Stimulated activated CD4-positive, alpha-beta T cell treated with anti-CD3 and anti-CD28 coated beads, Interleukin-2, amount 100 ng/mL, for 48 hours (primary cell): ENCODE measurements at regions not wholly inside any gene's neighbourhood (a gene's known extent, or its start where the extent isn't known, plus 50 kb on each side); places are given as distances from the start of the nearest gene placed in this dataset.

Experiments
- DNase-seq, 2 donors: peaks; one replicate each; pipeline ENCODE4 v3.0.0-alpha.2; 2020

DNA sequence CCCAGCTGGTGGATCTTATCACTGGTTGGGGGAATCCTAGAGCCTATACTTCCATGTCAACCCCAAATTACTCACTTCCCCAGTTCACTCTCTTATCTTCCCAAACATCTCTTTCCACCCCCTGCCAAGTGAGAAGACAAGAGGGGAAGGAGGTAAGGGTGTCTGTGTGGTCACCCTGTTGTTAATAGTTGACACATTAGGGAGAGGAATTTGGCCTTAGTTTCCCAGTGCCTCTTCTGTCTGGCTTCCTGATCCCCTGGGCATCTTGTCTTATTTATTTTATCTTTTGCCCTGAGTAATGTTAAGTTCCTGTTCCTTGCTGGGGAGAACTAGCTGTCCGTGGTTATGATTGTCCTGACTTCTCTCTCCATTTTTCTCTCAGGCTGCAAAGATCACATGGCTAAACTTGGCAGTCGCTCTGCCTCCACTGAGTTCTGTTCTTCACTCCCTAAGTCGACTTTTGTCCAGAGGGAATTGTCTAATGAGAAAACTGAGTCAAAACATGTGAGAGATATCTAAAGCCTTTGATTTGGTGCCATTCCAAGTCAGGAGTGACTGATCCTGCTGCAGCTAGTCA is 157.1 kb upstream of the SYT6 start:
- DNase-seq, result no peak

DNA sequence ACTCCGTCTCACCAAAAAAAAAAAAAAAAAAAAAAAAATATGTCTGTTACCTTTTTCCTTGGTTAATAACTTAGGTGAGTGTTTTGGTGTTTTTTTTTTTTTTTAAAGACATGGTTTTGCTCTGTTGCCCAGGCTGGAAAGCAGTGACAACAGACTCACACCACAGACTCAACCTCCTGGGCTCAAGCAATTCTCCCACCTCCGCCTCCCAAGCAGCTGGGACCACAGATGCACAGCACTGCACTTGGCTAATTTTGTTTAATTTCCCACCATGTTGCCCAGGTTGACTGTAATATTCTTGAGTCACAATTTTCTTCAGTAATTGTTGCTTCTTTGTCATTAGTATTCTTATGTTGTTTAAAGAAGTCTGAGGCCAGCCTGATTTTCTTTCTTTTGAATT is 149.2 kb upstream of the SYT6 start:
- DNase-seq, result no peak

DNA sequence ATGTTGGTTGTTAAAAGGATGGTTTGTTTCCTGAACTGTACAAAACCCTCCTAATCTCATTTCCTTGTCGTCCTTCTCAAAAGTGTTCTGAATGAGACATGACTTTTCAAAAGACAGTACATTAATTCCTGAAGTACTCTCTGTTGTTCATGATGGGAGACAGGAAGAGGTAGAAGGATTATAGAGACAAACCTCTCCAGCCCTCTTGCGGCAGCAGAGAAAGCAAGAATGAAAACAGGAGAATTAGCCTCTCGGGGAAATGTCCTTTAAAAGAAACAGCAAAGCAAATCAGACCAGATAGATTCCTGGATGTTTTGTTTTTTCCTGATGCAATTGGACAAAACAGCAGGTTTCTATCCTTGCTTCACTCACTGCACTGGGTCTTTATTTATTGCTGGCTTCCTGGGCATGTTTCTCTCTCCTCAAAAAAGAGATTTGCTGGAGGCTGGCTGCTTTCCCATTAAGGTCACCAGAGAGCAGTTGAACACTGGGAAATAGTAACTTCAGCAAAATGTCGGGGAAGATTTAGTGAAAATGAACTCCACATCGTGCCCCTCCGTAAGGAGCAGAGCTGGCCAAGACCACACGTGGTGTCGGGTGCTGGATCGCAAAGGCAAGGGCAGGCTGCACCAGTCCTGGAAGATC is 145.8 kb upstream of the SYT6 start:
- DNase-seq, result no peak

DNA sequence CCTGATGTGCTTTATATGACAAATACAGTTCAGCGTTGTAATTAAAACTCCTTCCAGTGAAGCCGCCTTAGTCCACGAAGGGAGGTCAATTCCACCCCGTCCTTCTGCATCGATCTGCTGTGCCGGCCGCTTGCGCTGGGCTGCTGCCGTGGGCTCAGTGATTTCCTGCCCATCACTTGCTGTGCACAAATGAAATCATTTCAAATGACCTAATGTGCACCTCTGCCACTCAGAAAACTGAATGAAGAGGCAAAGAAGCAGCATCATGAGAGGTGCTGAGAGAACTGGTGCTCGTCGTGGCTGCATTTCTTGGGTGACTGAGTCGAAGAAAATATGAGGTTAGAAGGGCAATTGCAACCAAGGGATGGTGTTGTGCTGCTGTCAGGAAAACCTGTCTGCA is 144.3 kb upstream of the SYT6 start:
- no peak for DNase-seq

DNA sequence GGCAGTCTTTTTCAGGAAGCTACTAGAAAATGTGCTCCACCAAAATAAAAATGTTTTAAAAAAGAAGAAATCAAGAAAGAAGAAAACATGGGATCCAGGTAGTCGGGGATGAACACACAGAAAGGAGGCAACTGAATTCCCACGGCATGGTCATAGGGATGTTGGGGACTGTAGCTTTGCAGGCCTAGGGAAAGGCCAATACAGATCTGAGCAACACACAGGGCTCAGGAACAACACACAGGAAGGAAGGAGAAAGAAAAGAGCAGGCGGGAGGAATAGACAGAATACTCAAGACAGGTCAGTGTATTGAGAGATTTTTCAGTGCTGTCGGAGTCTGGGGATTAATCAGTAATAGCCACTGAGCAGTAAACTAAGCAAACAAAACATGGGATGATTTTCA is 142.7 kb upstream of the SYT6 start:
- no peak for DNase-seq

DNA sequence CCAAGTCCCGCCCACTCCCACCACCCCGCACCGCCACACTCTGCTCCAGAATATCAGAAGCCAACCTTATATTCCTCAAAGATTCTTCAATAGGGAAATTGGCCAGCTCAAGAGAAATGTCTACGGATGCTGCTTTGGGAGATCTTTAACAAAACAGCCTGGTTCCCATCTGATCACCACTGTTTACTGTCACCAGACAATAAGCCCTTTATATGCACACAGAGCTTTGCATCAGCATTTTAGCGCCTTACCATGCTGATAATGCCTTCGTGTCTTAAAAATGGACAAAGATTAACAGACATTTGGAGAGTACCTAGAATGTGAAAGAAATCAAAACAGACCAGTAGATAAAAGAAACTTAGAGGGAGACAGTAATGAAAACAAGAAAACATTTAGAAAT is 141.7 kb upstream of the SYT6 start:
- DNase-seq, result no peak

DNA sequence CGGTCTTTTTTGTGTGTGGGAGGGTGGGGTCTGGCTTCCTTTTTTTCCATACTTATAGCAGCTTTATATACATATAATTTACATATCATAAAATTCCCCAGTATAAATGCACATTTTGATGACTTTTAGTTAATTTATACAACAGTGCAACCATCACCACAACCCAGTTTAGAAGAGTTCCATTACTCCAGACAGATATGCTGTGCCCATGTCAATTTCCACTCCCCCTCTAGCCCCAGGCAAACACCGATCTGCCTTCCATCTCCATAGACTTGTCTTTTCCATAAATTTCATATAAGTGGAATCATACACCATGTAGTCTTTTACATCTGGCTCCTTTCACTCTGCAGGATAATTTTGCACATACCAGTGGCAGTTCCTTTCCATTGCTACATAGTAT is 139.2 kb upstream of the SYT6 start:
- DNase-seq, result no peak

DNA sequence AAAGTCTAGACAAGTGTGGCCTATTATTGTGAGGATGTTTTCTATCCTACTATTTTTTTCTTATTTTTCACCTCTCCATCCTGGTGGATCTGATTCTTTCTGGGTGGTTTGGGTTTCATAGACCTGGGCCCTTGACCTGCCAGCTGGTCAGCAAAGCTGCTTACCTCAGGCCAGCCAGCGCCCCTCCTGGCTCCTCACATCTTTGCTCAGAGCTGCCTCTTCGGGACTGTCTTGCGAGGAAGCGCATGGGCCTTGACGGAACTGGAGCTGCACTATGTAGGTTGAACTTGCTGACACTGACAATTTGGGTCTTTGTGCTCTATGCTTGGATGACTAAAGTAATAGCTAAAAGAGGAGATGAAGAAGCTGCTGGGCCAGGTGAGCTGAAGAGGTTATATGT is 138.5 kb upstream of the SYT6 start:
- DNase-seq, result no peak

DNA sequence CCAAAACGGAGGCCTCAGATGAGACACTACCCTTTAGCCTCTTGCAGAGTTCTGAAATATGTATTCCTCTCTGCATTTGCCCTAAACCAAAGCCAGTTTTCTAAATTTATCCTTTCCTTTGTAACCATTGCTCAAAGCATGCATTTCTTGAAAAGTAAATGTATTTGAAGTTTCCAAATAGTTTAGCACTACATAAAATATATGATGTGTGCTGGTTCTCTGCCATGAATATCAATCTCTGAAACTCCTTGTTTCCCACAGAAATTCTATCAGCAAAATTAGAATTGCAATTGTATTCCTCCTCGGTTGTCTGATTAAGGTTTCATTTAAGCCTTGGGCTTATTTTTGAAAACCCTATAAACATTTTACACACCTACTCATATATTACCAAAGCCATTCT is 137.1 kb upstream of the SYT6 start:
- no peak for DNase-seq

DNA sequence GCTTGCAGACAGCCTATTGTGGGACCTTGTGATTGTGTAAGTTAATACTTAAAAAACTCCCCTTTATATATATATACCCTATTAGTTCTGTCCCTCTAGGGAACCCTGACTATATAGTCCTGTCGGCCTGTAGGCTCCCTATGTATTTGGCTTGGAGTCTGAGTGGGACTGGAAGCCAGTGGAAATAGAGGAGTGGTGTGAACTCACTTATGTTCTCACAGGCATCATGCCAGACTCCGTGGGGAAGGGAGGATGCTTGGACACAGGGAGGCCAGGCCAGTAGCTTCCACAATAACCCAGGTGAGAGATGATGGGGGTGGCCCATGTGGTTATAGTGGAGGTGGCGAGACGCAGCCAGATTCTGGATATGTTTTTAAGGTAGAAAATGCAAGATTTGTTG is 136.7 kb upstream of the SYT6 start:
- DNase-seq, result no peak

DNA sequence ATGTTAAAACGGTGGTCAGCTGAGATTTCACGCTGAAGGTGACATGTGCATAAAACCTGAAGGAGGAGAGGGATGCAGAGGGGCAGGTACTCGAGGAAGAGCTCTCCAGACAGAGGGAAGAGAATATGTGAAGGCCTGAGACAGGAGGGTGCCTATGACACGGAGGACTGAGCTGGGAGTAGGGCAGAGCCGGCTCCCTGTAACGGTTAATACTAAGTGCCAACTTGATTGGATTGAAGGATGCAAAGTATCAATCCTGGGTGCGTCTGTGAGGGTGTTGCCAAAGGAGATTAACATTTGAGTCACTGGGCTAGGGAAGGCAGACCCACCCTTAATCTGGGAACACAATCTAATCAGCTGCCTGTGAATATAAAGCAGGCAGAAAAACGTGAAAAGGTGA is 136.2 kb upstream of the SYT6 start:
- no peak for DNase-seq

DNA sequence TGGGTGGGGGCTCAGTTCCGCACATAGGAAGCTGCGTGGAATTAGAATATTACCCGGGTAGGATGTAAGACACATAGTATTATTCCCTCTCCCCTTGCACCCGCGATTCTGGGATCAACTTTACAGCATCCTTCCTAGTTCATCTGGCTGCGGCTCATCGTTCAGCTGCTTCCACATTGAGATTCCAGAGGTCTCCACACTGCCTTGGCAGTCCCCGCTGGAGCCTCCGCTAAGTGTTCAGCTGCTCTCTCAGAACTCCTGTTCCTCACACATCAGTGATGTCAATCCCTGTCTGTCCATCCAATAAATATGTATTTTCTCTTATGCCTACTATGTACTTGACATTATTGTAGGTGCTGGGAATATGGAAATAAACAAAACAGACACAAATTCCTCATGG is 135.6 kb upstream of the SYT6 start:
- DNase-seq, result no peak

DNA sequence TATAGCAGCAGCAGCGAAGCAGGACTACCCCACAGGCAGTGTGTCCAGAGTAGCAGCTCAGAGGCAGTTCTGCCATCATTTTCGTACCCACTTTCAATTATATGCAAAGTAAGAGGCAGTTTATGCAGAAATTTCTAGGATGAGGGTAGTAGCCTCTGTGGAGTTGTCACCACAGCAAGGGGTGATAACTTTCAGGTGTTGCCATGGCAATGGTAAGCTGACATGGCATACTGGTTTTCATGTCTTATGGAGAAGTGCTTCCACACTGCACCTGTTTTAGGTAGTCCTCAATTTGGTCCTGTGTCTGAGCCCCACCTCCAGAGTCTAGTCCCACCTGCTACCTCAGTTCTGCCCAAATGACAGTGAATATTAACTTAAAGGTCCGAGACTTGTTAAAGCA is 133.3 kb upstream of the SYT6 start:
- DNase-seq, result no peak

DNA sequence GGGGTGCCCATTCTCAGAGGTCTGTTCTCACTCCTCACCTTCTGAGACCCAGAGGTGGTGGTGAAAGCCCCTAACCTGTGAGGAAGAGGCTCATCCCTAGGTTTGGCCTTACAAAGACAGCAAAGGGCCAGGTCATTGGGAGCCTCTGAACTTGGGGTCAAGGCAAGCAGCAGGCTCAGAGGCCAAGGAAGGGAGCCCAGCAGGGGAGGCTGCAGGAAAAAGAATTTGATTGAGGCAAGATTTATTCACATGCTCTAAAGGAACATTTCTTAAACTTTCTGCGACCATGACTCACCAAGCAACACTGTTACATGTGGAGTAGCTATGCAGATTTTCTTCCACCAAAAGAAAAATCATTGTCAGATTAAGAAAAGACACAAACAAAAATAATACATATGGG is 132.5 kb upstream of the SYT6 start:
- DNase-seq, result no peak

DNA sequence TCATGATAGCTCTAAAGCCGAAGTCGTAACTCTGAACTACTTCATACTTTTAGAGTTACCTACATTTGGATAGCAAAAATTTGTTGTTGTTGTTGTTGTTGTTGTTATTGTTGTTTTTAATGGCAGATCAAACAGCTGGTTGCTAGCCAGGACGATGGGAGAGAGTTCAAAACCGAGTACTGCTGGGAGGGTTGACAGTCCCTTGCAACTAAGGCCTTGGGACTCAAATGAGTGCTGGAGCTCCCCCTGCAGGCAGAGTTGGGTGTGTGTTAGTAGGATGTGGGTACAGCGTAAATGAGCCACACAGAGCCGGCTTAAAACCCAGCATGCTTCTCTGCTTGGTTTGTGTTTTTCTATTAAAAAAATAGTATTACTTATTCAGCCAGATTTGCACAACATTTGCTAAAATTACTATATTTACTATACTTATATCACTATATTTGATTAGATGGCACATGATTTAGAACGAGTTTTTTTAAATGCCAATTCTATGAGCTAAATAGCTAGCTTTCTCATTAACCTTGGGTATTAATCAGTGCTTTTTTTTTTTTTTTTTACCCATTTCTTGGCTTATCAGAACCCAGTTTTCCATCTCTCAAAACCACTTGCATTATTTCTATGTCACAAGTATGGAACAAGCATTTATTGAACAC is 129.2 kb upstream of the SYT6 start:
- DNase-seq, result peak; percentile 81 to 82

DNA sequence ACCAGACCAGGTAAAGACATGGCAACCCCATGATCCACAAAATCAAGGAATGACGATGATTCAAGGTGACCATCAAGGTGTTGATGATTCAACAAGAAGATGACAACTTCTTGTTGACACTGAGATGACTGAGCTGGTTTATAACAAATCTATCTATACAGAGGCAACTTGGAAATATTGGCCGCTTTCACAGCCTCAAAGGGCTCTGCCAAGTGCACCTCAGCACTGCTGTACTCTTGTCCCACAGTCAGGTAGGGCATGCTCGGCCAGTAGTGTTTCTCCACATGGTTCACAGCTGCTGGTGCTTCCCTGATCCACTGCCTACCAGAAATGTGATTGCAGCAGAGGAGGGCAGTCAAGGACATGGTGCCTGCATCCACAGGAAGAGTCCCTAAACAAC is 125.2 kb upstream of the SYT6 start:
- DNase-seq, result no peak

DNA sequence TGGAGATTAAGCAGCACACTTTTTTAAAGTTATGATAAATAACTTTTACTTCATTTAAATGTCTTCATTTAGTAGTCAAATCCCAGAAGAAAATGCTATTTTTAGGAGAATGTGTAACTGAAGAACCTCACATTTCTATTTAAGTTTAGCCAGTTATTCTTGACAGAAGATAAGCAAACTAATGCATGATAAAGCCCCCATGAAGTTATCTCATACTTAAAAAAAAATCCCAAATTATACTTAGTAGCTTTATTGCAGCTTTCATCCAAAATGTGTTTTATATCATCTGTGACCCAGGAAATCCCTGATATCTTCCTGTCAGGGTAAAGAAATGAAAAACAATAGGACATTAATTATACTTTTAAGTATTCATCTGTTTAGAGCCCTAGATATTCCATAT is 124.8 kb upstream of the SYT6 start:
- no peak for DNase-seq

DNA sequence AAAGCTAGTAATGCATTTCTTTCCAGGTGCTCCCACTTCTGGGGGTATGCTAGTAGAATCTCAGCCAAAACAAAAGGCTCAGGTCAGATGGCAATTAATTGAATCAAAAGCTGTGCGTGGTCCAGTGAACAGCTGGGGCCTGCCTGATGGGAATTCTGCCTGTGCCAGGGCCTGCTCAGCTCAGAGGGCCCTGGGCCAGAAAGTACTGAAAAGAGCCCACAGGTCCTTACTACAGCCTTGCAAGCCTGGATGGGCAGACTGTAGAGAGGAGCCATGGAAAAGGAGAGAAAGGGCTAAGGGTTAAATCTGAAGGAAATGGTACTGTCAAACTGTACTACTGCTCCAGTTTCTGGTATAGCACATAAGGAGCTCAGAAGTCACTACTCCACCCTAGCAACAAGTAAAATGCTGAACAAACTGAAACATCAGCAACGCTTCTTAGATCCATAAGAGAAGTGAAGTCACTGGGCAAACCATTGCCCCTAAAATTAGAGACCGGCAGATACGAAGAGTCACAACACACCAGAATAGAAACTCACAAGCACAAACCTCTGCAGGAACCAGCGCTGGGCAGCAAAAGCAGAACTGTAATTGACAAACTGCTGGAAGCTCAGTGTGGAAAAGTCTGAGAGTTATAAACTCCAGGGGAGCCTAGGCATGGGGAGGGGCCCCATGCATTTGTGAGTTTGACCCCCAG is 121.1 kb upstream of the SYT6 start:
- no peak for DNase-seq

DNA sequence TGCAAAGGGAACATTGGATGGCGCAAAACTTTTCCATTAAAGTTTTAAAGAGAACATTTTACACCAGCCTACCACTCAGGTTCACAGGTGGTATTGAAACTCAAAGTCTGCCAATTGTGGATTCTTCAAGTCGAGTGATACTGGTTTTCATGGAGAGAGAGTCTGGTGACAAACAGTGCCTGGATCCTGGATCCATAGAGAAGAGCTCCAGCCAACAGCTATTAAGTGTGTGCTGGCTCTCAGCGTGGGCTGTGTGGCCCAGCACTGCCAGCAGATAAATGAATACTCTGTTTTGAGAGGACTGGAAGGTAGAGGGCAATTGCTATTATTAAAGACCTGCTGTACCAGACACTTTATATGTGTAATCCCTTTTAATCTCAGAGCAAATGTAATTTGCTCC is 118.9 kb upstream of the SYT6 start:
- no peak for DNase-seq

DNA sequence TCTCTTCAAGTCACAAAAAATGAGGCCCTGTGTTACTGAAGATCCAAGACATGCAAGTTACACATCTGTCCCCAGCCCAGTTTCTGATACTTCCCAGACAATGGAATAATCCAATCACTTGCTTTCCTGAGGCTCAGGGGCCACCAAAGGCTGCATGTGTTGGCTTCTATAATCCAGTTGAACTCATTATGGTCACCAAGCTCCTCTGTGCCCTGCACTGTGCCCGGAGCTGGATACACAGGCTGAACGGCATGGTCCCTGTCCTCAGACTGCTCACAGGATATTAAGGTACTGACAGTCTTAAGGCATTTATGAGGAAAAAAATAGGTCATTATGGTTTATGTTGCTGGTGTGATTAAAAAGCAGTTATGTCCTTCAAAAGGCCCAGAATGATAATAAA is 117.0 kb upstream of the SYT6 start:
- no peak for DNase-seq

DNA sequence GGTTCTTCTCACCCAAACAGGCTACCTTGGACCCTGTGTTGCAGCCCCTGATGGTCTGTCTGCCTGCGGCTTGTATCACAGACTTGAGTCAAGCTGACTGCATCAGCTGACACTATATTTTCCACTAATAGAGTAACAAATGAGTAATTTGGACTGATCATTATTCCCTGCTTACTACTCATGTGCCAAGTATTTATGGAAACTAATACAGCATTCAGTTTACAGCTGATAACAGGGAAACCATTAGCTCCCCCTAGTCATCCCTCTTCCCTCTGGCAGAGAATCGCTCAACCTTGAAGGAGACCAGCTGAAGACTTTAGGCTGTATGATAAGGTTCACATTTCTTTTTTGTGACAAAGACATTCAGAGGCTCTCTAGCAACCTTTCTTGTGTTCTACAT is 116.6 kb upstream of the SYT6 start:
- DNase-seq, result no peak

DNA sequence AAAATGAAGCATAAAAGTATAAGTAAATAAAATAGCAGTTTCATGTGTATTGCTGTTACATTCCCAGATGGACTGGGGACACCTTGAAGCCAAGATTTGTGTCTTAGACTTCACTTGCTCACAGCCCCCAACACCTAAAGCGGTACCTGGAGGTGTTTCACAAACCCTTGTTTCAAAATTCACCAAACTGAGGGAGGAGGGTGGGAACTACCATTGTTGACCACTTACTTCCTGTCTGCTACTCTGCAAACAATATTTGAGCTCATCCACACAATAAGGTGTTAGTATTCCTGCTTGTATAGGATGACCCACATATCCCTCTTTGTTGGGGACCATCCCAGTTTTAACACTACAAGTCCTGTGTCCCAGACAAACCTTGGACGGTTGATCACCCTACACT is 115.9 kb upstream of the SYT6 start:
- DNase-seq, result no peak

DNA sequence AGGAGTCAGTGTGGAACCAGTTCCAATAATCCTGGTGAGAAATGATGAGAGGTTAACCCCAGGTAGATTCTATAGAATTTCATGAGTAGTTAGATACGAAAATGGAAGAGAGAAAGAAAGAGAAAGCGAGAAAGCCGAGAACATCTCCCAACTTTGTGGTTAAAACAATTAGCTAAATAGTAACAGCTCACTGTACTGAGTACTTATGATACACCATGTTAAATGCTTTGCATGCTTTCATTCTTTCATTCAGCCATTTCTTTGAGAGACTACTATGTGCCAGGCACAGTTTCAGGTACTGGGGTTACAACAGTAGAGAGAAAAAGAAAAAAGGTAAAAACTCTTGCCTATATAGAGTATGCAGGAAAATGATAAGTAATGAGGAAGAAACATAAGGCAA is 109.7 kb upstream of the SYT6 start:
- no peak for DNase-seq

DNA sequence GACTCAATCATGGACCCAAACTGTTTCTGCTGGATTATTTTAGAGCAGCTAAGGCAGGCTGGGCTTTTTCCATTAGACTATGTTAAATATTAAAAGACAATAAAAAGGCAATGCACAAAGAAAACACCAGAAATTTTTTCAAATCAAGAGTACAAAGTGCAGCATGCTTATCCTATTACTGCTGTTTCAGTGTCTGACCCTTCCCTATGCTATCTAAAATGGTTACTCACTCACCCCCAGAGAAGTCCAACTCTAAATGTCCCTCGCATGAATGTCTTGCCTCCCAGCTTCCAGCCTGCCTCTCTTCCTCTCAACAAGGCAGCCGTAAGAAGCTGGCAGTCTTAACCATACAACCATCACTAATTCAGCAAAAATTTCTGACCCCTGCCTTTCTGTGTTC is 108.7 kb upstream of the SYT6 start:
- DNase-seq, result no peak
